ENCODE measurements at regions not wholly inside any gene's neighbourhood (a gene's known extent, or its start where the extent isn't known, plus 50 kb on each side); places are given as distances from the start of the nearest gene placed in this dataset.

- Histone ChIP-seq H3K27ac (no peak overlapping the region), H3K4me3 (no peak overlapping the region), H3K9me3 (no peaks in the 10 kb centered on the region), H3K4me1 (no peaks in the 10 kb centered on the region), H3K36me3 (ENCODE audit: low read depth, missing control alignments) (no peaks in the 10 kb centered on the region), H3K27me3 (no peaks in the 10 kb centered on the region)
- intact Hi-C loops (cut with DNase I; ENCODE audit: low total_unique reads), result no loop called here
- DNase-seq, result peak; percentile 18
- no peak for TF ChIP-seq POLR2A (IDR thresholded peaks at IDR 0.05)
- no peak for TF ChIP-seq CTCF (IDR thresholded peaks at IDR 0.05)
- WGBS, 2 donors, result 58 to 61% methylated on average over 7 of the region's 7 CpGs
Measured at GRCh38 chr1:219670426-219671149, 57.7 kb upstream of the ZC3H11B start.

DNA sequence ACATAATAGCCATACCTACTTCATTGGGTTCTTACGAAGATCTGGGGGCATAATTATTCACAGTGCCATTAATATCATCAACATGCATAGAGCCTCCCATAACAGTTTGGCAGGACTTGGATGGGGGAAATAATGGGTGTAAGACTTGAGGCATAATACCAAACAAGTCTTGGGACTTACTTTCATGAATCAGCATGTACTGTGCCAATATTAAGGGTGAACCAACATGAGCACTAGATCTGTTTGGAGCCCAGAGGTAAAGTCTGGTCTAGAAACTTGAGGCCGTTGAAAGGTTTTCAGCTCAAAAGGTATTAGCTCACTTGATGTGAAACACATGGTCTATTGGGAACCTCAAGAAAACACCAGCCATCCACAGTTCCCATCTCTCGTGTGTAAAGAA, 56.7 kb upstream of the ZC3H11B start:
- intact Hi-C loops (cut with DNase I; ENCODE audit: low total_unique reads), result no loop called here
- TF ChIP-seq CTCF (IDR thresholded peaks at IDR 0.05), result no peak
- no peak for DNase-seq
- Histone ChIP-seq H3K27ac (no peak overlapping the region), H3K4me3 (no peak overlapping the region), H3K9me3 (no peaks in the 10 kb centered on the region), H3K36me3 (ENCODE audit: low read depth, missing control alignments) (no peaks in the 10 kb centered on the region), H3K27me3 (no peaks in the 10 kb centered on the region), H3K4me1 (no peaks in the 10 kb centered on the region)
- 84 to 88% methylated on average over 3 of the region's 3 CpGs for WGBS, 2 donors

GRCh38 chr1:219669042-219669441, 56.1 kb upstream of the ZC3H11B start:
- H3K4me3 ChIP-seq, result no peak overlapping the region
- no peak overlapping the region for H3K27ac ChIP-seq
- DNase-seq, result no peak
- TF ChIP-seq POLR2A (IDR thresholded peaks at IDR 0.05), result no peak
- TF ChIP-seq CTCF (IDR thresholded peaks at IDR 0.05), result no peak
- no peaks in the 10 kb centered on the region for H3K27me3 ChIP-seq
- H3K36me3 ChIP-seq (ENCODE audit: low read depth, missing control alignments), result no peaks in the 10 kb centered on the region
- H3K9me3 ChIP-seq, result no peaks in the 10 kb centered on the region
- H3K4me1 ChIP-seq, result no peaks in the 10 kb centered on the region
- intact Hi-C loops (cut with DNase I; ENCODE audit: low total_unique reads), result no loop called here
- 45 to 49% methylated on average over 4 of the region's 4 CpGs for WGBS, 2 donors

DNA sequence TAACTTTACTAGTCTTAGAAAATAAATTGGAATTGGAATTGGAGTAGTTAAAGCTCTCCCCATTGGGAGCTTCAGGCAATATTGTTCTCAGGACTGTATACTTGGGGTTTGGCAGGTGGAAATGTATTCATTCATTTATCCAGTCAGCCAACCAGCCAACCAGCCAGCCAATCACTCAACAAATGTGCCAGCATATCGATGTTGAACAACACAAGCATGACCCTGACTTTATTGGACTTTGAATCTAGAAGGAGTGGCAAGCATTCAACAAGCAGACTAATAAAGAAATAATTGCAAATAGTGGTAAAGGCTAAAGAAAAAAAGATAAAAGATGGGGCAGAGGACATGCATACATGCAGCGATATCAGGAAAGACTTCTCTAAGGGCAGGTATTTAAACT, 55.5 kb upstream of the ZC3H11B start:
- intact Hi-C loops (cut with DNase I; ENCODE audit: low total_unique reads), result no loop called here

More for the DNA sequence above, 55.5 kb upstream of the ZC3H11B start:
- no peak for DNase-seq
- Histone ChIP-seq H3K4me1 (no peaks in the 10 kb centered on the region), H3K9me3 (no peaks in the 10 kb centered on the region), H3K27me3 (no peaks in the 10 kb centered on the region), H3K36me3 (ENCODE audit: low read depth, missing control alignments) (no peaks in the 10 kb centered on the region), H3K27ac (no peak overlapping the region), H3K4me3 (no peak overlapping the region)
- WGBS, 2 donors, result 93 to 94% methylated on average over 2 of the region's 2 CpGs
- TF ChIP-seq POLR2A (IDR thresholded peaks at IDR 0.05) (no peak), CTCF (IDR thresholded peaks at IDR 0.05) (no peak)
